ENCODE measurements at regions not wholly inside any gene's neighbourhood (a gene's known extent, or its start where the extent isn't known, plus 50 kb on each side); places are given as distances from the start of the nearest gene placed in this dataset.

DNA sequence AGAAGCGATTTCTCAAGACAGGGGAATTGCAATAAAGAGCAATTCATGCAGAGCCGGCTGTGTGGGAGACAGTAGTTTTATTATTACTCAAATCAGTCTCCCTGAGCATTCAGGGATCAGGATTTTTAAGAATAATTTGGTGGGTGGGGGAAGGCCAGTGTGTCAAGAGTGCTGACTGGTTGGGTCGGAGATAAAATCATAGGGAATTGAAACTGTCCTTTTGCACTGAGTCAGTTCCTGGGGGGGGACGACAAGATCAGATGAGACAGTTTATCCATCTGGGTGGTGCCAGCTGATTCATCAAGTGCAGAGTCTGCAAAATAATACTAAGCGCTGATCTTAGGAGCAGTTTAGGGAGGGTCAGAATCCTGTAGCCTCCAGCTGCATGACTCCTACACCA is 502.4 kb downstream of the NLGN4X start:
- Histone ChIP-seq H3K4me3 (ENCODE audit: severe bottlenecking) (no peak overlapping the region), H3K36me3 (ENCODE audit: low read depth) (no peaks in the 10 kb centered on the region), H3K27ac (ENCODE audit: poor library complexity, severe bottlenecking) (peak overlapping the region; percentile 90), H3K4me1 (ENCODE audit: insufficient read depth, poor library complexity, severe bottlenecking) (peaks cover 17% of the 10 kb centered on the region), H3K9me3 (ENCODE audit: severe bottlenecking) (no peaks in the 10 kb centered on the region), H3K27me3 (ENCODE audit: insufficient read depth, poor library complexity, severe bottlenecking) (no peaks in the 10 kb centered on the region)
- ATAC-seq (ENCODE audit: low read depth): peak; percentile 83
- peak; percentile 45 for DNase-seq (ENCODE audit: low spot score)
- no peak for TF ChIP-seq CTCF (IDR thresholded peaks at IDR 0.05; ENCODE audit: poor library complexity, severe bottlenecking)

- Histone ChIP-seq H3K4me1 (ENCODE audit: insufficient read depth, poor library complexity, severe bottlenecking) (peaks cover 17% of the 10 kb centered on the region), H3K4me3 (ENCODE audit: severe bottlenecking) (no peak overlapping the region), H3K27ac (ENCODE audit: poor library complexity, severe bottlenecking) (no peak overlapping the region), H3K36me3 (ENCODE audit: low read depth) (no peaks in the 10 kb centered on the region), H3K27me3 (ENCODE audit: insufficient read depth, poor library complexity, severe bottlenecking) (no peaks in the 10 kb centered on the region), H3K9me3 (ENCODE audit: severe bottlenecking) (no peaks in the 10 kb centered on the region)
- DNase-seq (ENCODE audit: low spot score) (no peak), ATAC-seq (ENCODE audit: low read depth) (no peak)
- TF ChIP-seq CTCF (IDR thresholded peaks at IDR 0.05; ENCODE audit: poor library complexity, severe bottlenecking): no peak
These were observed 504.5 kb downstream of the NLGN4X start for GRCh38 chrX:5724123-5724522.

DNA sequence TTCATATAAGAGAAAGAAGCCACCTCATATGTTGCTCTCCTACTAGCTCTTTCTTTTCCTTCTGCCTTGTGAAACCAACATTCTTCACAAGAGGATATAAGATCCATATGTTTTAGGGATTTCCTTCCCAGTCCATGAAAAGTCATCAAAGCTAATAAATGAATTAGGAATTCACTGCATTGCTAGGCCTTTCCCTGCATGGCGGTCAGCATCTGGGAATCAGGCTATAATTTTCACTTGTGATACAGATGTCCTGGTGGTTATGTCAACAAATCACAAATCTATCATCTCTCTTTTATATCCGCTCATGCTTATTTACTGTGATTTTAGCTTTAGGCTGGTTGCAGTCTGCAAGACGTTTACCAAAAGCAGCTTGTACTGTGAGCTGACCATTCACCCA is 510.0 kb downstream of the NLGN4X start:
- no peak for ATAC-seq (ENCODE audit: low read depth)
- no peak overlapping the region for H3K27ac ChIP-seq (ENCODE audit: poor library complexity, severe bottlenecking)
- DNase-seq (ENCODE audit: low spot score): no peak
- no peak overlapping the region for H3K4me3 ChIP-seq (ENCODE audit: severe bottlenecking)
- no peaks in the 10 kb centered on the region for H3K4me1 ChIP-seq (ENCODE audit: insufficient read depth, poor library complexity, severe bottlenecking)
- TF ChIP-seq CTCF (IDR thresholded peaks at IDR 0.05; ENCODE audit: poor library complexity, severe bottlenecking): no peak
- H3K9me3 ChIP-seq (ENCODE audit: severe bottlenecking): no peaks in the 10 kb centered on the region
- H3K36me3 ChIP-seq (ENCODE audit: low read depth): no peaks in the 10 kb centered on the region
- no peaks in the 10 kb centered on the region for H3K27me3 ChIP-seq (ENCODE audit: insufficient read depth, poor library complexity, severe bottlenecking)

DNA sequence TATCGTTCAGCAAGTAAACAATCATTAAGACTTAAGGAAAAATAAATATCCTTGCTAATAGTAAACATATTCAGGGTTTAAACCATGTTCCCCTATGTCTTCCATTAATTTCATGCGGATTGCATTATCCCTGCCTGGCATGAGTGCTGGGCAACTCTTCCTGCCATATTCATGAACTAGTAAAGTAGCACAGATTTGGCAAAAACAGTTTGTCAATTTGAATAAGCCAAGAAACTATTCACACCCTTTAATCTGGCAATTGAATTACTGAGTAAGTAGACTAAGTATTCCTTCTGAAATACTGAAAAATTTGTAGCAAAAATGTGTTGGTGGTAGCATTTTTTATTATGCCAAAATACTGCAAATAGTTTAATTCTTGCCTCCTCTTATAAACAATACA is 512.0 kb downstream of the NLGN4X start:
- Histone ChIP-seq H3K9me3 (ENCODE audit: severe bottlenecking) (no peaks in the 10 kb centered on the region), H3K4me3 (ENCODE audit: severe bottlenecking) (no peak overlapping the region), H3K36me3 (ENCODE audit: low read depth) (no peaks in the 10 kb centered on the region), H3K4me1 (ENCODE audit: insufficient read depth, poor library complexity, severe bottlenecking) (no peaks in the 10 kb centered on the region), H3K27me3 (ENCODE audit: insufficient read depth, poor library complexity, severe bottlenecking) (no peaks in the 10 kb centered on the region), H3K27ac (ENCODE audit: poor library complexity, severe bottlenecking) (no peak overlapping the region)
- no peak for TF ChIP-seq CTCF (IDR thresholded peaks at IDR 0.05; ENCODE audit: poor library complexity, severe bottlenecking)
- DNase-seq (ENCODE audit: low spot score) (no peak), ATAC-seq (ENCODE audit: low read depth) (no peak)

DNA sequence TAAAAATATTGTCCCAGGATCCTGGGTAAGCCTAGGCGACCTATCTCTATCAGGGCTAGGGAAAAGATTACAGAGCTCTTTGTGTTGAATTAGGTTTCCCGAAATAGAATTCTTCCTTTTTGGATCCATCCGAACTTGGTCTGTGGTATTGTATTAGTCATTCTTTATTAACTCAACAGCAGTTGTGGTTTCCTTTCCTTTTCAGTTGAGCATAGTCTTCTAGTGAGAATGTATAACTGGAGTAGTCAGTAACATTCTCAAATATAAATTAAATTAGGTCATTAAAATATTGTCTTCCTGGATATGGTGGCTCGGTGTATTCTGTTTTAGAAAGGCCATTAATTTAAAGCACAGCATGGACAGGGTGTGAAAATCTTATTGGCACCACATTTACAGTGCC is 520.4 kb downstream of the NLGN4X start:
- Histone ChIP-seq H3K27me3 (ENCODE audit: insufficient read depth, poor library complexity, severe bottlenecking) (no peaks in the 10 kb centered on the region), H3K9me3 (ENCODE audit: severe bottlenecking) (no peaks in the 10 kb centered on the region), H3K4me1 (ENCODE audit: insufficient read depth, poor library complexity, severe bottlenecking) (no peaks in the 10 kb centered on the region), H3K4me3 (ENCODE audit: severe bottlenecking) (no peak overlapping the region), H3K27ac (ENCODE audit: poor library complexity, severe bottlenecking) (no peak overlapping the region), H3K36me3 (ENCODE audit: low read depth) (no peaks in the 10 kb centered on the region)
- DNase-seq (ENCODE audit: low spot score) (no peak), ATAC-seq (ENCODE audit: low read depth) (peak; percentile 64; the same call in 1 of the 3 replicates)
- TF ChIP-seq CTCF (IDR thresholded peaks at IDR 0.05; ENCODE audit: poor library complexity, severe bottlenecking): no peak

Measured in RWPE2 (cell line).